ENCODE measurements at regions not wholly inside any gene's neighbourhood (a gene's known extent, or its start where the extent isn't known, plus 50 kb on each side); places are given as distances from the start of the nearest gene placed in this dataset.

DNA sequence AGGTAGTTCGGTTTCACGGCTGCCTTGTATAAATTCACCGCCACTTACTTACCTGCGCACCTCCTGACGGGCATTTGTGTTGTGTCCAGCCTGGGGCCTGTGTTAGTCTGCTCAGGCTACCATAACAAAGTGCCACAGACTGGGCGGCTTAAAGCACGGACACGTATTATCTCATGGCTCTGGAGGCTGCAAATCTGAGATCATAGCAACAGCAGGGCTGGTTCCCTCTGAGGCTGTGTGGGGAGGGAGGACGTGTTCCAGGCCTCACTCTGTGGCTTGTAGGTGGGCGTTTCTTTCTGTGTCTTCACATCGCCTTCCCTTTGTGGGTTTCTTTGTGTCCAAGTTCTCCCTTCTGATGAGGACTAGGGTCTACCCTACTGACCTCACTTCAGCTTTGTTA is 93.5 kb upstream of the FZD10 start:
- Histone ChIP-seq H3K27me3 (replicated peaks; ENCODE audit: control insufficient read depth, insufficient read depth, low read length, poor library complexity, severe bottlenecking) (no peaks in the 10 kb centered on the region), H3K4me1 (ENCODE audit: control insufficient read depth, insufficient read depth, low read length, poor library complexity, severe bottlenecking) (no peaks in the 10 kb centered on the region), H3K4me3 (ENCODE audit: insufficient read depth, low read depth, low read length, poor library complexity, severe bottlenecking) (no peak overlapping the region), H3K27ac (ENCODE audit: insufficient read depth, low read length, poor library complexity, severe bottlenecking) (no peak overlapping the region), H3K36me3 (ENCODE audit: control insufficient read depth, insufficient read depth, low read length) (no peaks in the 10 kb centered on the region), H3K9me3 (ENCODE audit: control insufficient read depth, low read length) (no peaks in the 10 kb centered on the region)
- no peak for DNase-seq

DNA sequence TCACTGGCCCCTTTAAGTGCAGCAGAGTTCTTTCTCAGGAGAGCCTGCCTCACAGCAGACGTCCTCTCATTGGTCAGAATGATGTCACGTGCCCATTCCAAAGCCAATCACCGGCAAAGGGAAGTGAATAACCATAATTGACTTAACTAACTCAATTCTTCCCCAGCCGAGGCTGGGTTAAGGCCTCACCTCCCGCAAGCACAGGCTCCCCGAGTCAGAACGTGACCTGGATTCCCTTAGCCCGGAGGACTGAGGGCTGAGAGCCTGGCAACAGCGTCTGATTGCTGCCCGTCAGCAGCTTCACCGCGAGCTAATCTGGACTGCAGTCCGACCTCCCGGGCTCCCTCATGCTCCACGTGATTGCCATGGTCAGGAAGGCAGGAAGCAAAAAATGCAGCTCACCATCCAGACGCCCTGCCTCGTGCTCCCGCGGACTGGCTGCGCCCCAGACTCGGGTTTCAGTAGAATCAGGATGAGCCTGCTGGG is 92.1 kb upstream of the FZD10 start:
- Histone ChIP-seq H3K4me3 (ENCODE audit: insufficient read depth, low read depth, low read length, poor library complexity, severe bottlenecking) (no peak overlapping the region), H3K27ac (ENCODE audit: insufficient read depth, low read length, poor library complexity, severe bottlenecking) (no peak overlapping the region), H3K4me1 (ENCODE audit: control insufficient read depth, insufficient read depth, low read length, poor library complexity, severe bottlenecking) (no peaks in the 10 kb centered on the region), H3K27me3 (replicated peaks; ENCODE audit: control insufficient read depth, insufficient read depth, low read length, poor library complexity, severe bottlenecking) (no peaks in the 10 kb centered on the region), H3K36me3 (ENCODE audit: control insufficient read depth, insufficient read depth, low read length) (no peaks in the 10 kb centered on the region), H3K9me3 (ENCODE audit: control insufficient read depth, low read length) (no peaks in the 10 kb centered on the region)
- DNase-seq, result no peak

DNA sequence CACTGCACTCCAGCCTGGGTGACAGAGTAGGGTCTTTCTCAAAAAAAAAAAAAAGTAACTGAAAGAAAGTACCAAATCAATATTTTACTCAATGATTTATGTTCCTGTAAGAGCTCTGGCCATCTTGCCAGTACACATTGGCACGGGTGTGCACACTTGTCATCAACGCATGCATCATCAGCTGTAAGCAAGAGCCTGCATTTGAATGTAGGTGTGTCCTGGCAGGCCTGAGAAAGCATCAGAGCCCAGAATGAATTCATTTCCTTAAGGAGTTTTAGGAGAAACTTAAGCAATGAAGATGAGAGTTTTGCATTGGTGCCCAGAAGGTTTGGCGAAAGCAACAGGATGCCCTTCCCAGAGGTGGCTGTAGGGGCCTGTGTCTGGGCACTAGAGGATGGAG is 88.5 kb upstream of the FZD10 start:
- Histone ChIP-seq H3K36me3 (ENCODE audit: control insufficient read depth, insufficient read depth, low read length) (no peaks in the 10 kb centered on the region), H3K4me3 (ENCODE audit: insufficient read depth, low read depth, low read length, poor library complexity, severe bottlenecking) (no peak overlapping the region), H3K27me3 (replicated peaks; ENCODE audit: control insufficient read depth, insufficient read depth, low read length, poor library complexity, severe bottlenecking) (no peaks in the 10 kb centered on the region), H3K9me3 (ENCODE audit: control insufficient read depth, low read length) (no peaks in the 10 kb centered on the region), H3K27ac (ENCODE audit: insufficient read depth, low read length, poor library complexity, severe bottlenecking) (no peak overlapping the region), H3K4me1 (ENCODE audit: control insufficient read depth, insufficient read depth, low read length, poor library complexity, severe bottlenecking) (no peaks in the 10 kb centered on the region)
- no peak for DNase-seq

DNA sequence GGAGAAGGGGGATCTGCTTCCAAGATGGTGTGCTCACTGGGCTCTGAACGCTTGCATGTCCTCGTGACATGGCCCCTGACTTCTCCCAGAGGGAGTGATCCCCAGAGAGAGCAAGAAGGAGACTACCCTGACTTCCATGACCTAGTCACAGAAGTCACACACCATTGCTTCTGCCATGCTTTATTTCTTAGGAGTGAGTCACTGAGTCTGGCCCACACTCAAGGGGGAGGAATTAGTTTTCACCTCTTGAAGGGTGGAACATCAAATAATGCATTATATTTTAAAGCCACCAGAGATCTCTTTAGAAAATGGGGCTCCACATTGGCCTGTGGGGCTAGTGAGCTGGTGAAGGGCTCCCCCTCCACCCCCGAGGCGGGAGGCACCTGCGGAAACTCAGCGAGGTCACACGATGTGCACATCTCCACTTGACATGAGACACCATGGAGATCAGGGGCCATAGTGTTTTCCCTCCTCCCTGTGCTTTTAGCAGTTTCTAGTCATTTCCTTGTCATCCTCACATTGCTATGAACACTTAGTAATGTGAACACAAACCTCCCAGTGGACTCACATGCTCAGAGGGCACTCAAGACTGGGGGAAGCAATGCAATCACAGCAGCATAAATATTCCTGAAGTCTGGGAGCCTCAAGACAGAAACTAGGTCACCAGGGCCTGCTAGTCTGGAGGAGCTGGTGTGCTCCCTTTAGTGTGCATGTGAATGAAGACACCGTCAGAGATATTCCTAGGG is 87.4 kb upstream of the FZD10 start:
- H3K27ac ChIP-seq (ENCODE audit: insufficient read depth, low read length, poor library complexity, severe bottlenecking), result no peak overlapping the region

DNA sequence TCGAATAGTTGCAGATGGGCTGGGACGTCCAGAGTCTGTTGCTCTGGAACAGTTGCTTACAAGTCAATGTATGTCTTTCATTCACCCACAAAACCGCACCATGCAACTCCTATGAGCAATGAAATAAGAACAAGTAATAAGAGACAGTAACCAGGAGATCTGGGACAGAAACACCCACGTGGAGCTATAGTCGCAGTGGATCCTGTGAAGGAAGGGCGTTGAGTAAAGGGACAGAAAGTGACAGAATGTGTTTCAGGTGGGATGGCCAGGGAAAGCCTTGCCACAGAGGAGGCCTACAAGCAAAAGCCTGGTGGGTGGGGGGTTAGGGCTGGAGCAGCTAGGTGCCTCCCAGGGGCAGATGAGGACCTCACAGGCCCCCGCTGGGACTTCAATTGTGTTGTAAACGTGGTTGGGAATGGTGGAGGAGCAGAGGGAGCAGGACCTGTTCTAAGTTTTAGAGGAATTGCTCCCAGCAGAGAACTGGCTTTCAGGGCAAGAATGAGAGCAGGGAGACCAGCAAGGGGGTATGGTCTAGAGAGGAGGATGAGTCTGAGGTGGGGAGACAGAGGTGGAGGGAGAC is 86.7 kb upstream of the FZD10 start:
- Histone ChIP-seq H3K4me1 (ENCODE audit: control insufficient read depth, insufficient read depth, low read length, poor library complexity, severe bottlenecking) (no peaks in the 10 kb centered on the region), H3K27ac (ENCODE audit: insufficient read depth, low read length, poor library complexity, severe bottlenecking) (no peak overlapping the region), H3K36me3 (ENCODE audit: control insufficient read depth, insufficient read depth, low read length) (no peaks in the 10 kb centered on the region), H3K9me3 (ENCODE audit: control insufficient read depth, low read length) (no peaks in the 10 kb centered on the region), H3K27me3 (replicated peaks; ENCODE audit: control insufficient read depth, insufficient read depth, low read length, poor library complexity, severe bottlenecking) (no peaks in the 10 kb centered on the region), H3K4me3 (ENCODE audit: insufficient read depth, low read depth, low read length, poor library complexity, severe bottlenecking) (no peak overlapping the region)
- DNase-seq, result no peak

More for the DNA sequence above, 87.4 kb upstream of the FZD10 start:
- no peak for DNase-seq
- no peaks in the 10 kb centered on the region for H3K9me3 ChIP-seq (ENCODE audit: control insufficient read depth, low read length)
- H3K4me3 ChIP-seq (ENCODE audit: insufficient read depth, low read depth, low read length, poor library complexity, severe bottlenecking), result no peak overlapping the region
- H3K36me3 ChIP-seq (ENCODE audit: control insufficient read depth, insufficient read depth, low read length), result no peaks in the 10 kb centered on the region
- no peaks in the 10 kb centered on the region for H3K4me1 ChIP-seq (ENCODE audit: control insufficient read depth, insufficient read depth, low read length, poor library complexity, severe bottlenecking)
- no peaks in the 10 kb centered on the region for H3K27me3 ChIP-seq (replicated peaks; ENCODE audit: control insufficient read depth, insufficient read depth, low read length, poor library complexity, severe bottlenecking)

DNA sequence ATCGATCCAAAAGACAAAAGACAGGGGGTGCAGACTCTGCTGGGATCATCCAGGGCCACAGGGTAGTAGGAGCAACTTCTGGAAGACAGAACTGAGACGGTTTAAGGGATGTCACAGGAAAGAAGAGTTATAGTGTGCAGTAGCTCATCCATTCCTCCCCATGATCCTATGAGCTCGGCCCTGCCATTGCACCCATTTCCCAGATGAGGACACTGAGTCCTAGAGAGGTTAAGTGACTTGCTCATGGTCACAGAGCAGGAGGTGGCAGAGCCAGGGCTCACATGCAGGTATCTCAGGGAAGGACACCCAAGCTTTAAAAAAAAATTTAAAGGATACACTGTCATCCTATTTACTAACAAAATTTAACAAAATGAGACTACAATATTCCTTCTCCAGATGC is 86.1 kb upstream of the FZD10 start:
- H3K4me1 ChIP-seq (ENCODE audit: control insufficient read depth, insufficient read depth, low read length, poor library complexity, severe bottlenecking), result no peaks in the 10 kb centered on the region
- no peaks in the 10 kb centered on the region for H3K36me3 ChIP-seq (ENCODE audit: control insufficient read depth, insufficient read depth, low read length)
- H3K27ac ChIP-seq (ENCODE audit: insufficient read depth, low read length, poor library complexity, severe bottlenecking), result no peak overlapping the region
- H3K4me3 ChIP-seq (ENCODE audit: insufficient read depth, low read depth, low read length, poor library complexity, severe bottlenecking), result no peak overlapping the region
- no peaks in the 10 kb centered on the region for H3K27me3 ChIP-seq (replicated peaks; ENCODE audit: control insufficient read depth, insufficient read depth, low read length, poor library complexity, severe bottlenecking)
- H3K9me3 ChIP-seq (ENCODE audit: control insufficient read depth, low read length), result no peaks in the 10 kb centered on the region
- DNase-seq, result no peak

DNA sequence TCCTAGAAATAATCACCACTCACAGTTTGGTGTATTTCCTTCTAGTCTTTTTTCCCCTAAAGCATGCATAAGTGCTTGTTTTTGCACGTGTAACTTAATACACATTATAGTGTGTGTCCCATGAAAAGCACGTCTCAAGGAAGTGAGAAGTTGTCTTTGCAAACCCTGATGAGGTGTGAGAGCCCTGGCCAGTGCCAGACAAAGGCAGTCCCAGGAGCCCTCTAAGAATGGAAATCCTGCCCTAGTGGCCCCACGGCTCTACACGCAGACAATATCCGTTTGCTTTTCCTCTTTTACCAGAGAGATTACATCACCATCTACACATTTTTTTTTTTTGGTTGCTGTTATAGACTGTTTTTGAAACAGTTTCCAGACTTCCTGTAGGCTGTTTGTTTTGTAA is 85.5 kb upstream of the FZD10 start:
- no peaks in the 10 kb centered on the region for H3K4me1 ChIP-seq (ENCODE audit: control insufficient read depth, insufficient read depth, low read length, poor library complexity, severe bottlenecking)
- no peak for DNase-seq
- no peaks in the 10 kb centered on the region for H3K9me3 ChIP-seq (ENCODE audit: control insufficient read depth, low read length)

DNA sequence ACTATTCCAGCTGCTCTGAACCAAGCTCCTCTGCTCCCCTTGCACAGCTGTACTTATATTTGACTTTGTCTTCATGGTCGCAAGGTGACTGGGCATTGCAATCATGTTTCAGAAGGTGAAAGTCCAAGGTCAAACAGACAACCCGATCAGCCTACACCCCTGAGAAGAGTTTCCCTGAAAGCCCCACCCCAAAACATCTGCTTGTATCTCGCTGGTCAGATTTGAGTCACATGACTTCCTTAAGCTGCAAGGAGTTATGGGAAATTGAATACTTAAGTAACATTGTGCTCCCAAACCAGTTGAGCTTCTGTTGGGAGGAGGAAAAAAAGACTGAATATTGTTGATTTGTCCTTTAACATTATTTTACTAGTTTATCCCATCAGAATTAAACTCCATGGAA is 83.4 kb upstream of the FZD10 start:
- Histone ChIP-seq H3K4me1 (ENCODE audit: control insufficient read depth, insufficient read depth, low read length, poor library complexity, severe bottlenecking) (no peaks in the 10 kb centered on the region), H3K36me3 (ENCODE audit: control insufficient read depth, insufficient read depth, low read length) (no peaks in the 10 kb centered on the region), H3K9me3 (ENCODE audit: control insufficient read depth, low read length) (no peaks in the 10 kb centered on the region), H3K27ac (ENCODE audit: insufficient read depth, low read length, poor library complexity, severe bottlenecking) (no peak overlapping the region), H3K4me3 (ENCODE audit: insufficient read depth, low read depth, low read length, poor library complexity, severe bottlenecking) (no peak overlapping the region), H3K27me3 (replicated peaks; ENCODE audit: control insufficient read depth, insufficient read depth, low read length, poor library complexity, severe bottlenecking) (no peaks in the 10 kb centered on the region)
- no peak for DNase-seq

More for the DNA sequence above, 85.5 kb upstream of the FZD10 start:
- no peak overlapping the region for H3K4me3 ChIP-seq (ENCODE audit: insufficient read depth, low read depth, low read length, poor library complexity, severe bottlenecking)
- H3K27me3 ChIP-seq (replicated peaks; ENCODE audit: control insufficient read depth, insufficient read depth, low read length, poor library complexity, severe bottlenecking), result no peaks in the 10 kb centered on the region
- no peak overlapping the region for H3K27ac ChIP-seq (ENCODE audit: insufficient read depth, low read length, poor library complexity, severe bottlenecking)
- no peaks in the 10 kb centered on the region for H3K36me3 ChIP-seq (ENCODE audit: control insufficient read depth, insufficient read depth, low read length)

DNA sequence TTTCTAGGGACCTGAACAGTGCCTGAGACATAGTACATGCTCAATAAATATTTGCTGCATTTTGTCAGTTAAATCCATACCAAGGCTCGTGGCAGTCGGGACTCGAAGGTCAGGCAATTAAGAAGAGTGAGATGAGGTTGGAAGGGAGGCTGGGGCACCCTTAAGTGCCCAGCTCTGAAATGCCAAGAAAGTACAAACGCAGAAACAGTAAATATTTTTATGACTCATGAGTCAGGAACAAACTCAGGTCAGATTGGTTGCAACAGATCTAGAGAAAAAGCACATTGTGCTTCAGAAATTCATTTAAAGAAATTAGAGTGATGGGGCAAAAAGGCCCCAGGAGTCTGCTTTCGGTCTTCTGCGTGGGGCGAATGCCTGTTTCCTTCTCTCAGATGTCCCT is 83.0 kb upstream of the FZD10 start:
- Histone ChIP-seq H3K9me3 (ENCODE audit: control insufficient read depth, low read length) (no peaks in the 10 kb centered on the region), H3K27me3 (replicated peaks; ENCODE audit: control insufficient read depth, insufficient read depth, low read length, poor library complexity, severe bottlenecking) (no peaks in the 10 kb centered on the region), H3K27ac (ENCODE audit: insufficient read depth, low read length, poor library complexity, severe bottlenecking) (no peak overlapping the region), H3K4me3 (ENCODE audit: insufficient read depth, low read depth, low read length, poor library complexity, severe bottlenecking) (no peak overlapping the region), H3K36me3 (ENCODE audit: control insufficient read depth, insufficient read depth, low read length) (no peaks in the 10 kb centered on the region), H3K4me1 (ENCODE audit: control insufficient read depth, insufficient read depth, low read length, poor library complexity, severe bottlenecking) (no peaks in the 10 kb centered on the region)
- no peak for DNase-seq

DNA sequence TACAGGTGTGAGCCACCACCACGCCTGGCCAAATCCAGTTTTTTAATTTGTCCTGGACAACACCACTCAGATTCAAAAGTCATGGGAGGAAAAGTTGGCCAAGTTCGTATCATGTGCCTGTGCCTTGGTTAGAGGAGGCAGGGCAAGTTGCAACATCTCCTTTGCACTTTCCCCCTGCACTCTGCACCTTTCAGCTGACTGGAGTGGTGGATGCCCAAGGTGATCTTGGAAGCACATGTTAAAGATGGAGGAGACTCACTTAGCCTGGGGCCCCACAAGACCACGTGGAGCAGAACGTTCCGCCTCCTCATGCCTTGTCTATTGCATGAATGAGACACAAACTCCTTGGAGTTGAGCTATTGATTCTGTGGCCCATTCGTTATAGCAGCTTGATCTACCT is 82.1 kb upstream of the FZD10 start:
- H3K27ac ChIP-seq (ENCODE audit: insufficient read depth, low read length, poor library complexity, severe bottlenecking), result no peak overlapping the region
- DNase-seq, result no peak
- no peaks in the 10 kb centered on the region for H3K27me3 ChIP-seq (replicated peaks; ENCODE audit: control insufficient read depth, insufficient read depth, low read length, poor library complexity, severe bottlenecking)
- H3K4me1 ChIP-seq (ENCODE audit: control insufficient read depth, insufficient read depth, low read length, poor library complexity, severe bottlenecking), result no peaks in the 10 kb centered on the region
- H3K36me3 ChIP-seq (ENCODE audit: control insufficient read depth, insufficient read depth, low read length), result no peaks in the 10 kb centered on the region
- H3K9me3 ChIP-seq (ENCODE audit: control insufficient read depth, low read length), result no peaks in the 10 kb centered on the region
- no peak overlapping the region for H3K4me3 ChIP-seq (ENCODE audit: insufficient read depth, low read depth, low read length, poor library complexity, severe bottlenecking)
